ENCODE measurements at regions not wholly inside any gene's neighbourhood (a gene's known extent, or its start where the extent isn't known, plus 50 kb on each side); places are given as distances from the start of the nearest gene placed in this dataset.

DNA sequence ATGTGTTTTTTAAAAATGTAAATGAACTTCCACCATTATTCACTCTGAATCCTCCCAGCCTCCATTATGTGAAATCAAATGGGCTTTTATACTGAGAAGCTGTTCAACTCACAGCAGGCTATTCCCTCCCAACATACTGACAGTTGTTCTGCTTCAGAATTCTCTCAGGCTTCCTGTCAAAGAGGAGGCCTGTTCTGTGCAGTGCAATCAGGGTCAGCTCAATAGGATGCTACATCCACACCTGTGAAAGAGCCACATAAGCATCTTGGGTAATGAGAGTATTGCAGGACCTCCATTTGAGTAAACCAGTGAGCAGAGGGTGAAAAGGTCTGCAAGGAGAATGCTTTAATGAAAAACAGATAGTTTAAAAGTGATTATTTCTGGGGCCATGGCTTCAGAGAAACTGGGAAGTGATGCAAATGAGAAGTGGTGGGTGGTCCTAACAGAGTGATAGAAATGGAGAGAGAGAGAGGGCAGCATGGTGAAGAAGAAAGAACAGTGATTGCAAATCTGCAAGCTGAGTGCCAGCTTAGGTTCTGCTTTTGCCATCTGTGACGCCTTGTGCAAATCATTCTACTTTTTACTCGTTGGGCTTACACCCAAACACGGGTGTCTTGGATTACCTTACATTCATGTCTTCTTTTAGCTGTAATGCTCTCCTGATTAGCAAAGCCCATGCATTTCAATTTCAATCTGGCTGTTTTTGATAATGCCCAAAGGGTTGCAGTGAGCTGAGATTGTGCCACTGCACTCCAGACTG lies 202.5 kb upstream of the NMUR2 start:
- Histone ChIP-seq H3K79me1 (ENCODE audit: low read depth, low read length) (no peaks in the 10 kb centered on the region), H4K20me1 (replicated peaks in 1 of 2; ENCODE audit: control insufficient read depth in 1 of 2, insufficient read depth in 2 of 2, low read length in 2 of 2) (no peaks in the 10 kb centered on the region), H3K14ac (ENCODE audit: insufficient read length) (no peak overlapping the region), H4K8ac (ENCODE audit: extremely low read depth, insufficient read depth, low read length) (no peak overlapping the region), H2BK120ac (replicated peaks; ENCODE audit: low read depth, low read length) (no peak overlapping the region), H4K91ac (replicated peaks; ENCODE audit: insufficient read length, low read length) (no peak overlapping the region), H2BK5ac (ENCODE audit: low read depth, low read length) (no peak overlapping the region), H3K4me1 (replicated peaks in 1 of 4; ENCODE audit: control insufficient read depth in 3 of 4, insufficient read depth in 4 of 4, low read length in 3 of 4) (peaks cover 0 to 9% (median 3%) of the 10 kb centered on the region in 4 experiments; a peak in 2 of 7 replicates), H3K36me3 (ENCODE audit: control insufficient read depth in 2 of 4, insufficient read depth in 4 of 4, low read length in 3 of 4) (no peaks in the 10 kb centered on the region), H3K56ac (replicated peaks; ENCODE audit: insufficient read length, low read depth, low read length) (no peak overlapping the region), H3K23me2 (ENCODE audit: low read depth, low read length) (no peaks in the 10 kb centered on the region), H3K9ac (replicated peaks in 1 of 4; ENCODE audit: extremely low read depth in 1 of 4, low read depth in 3 of 4, low read length in 3 of 4) (no peak overlapping the region), H2AK5ac (ENCODE audit: low read depth, low read length) (no peak overlapping the region), H3K79me2 (ENCODE audit: control insufficient read depth in 1 of 2, insufficient read depth in 2 of 2, low read length in 2 of 2) (no peaks in the 10 kb centered on the region), H3K27me3 (replicated peaks in 1 of 4; ENCODE audit: control insufficient read depth in 3 of 4, extremely low read depth in 1 of 4, insufficient read depth in 3 of 4, low read length in 3 of 4) (no peaks in the 10 kb centered on the region), H2BK12ac (ENCODE audit: low read depth, low read length) (no peak overlapping the region), H2BK20ac (ENCODE audit: low read length) (no peak overlapping the region), H3K18ac (ENCODE audit: extremely low read depth, low read length) (no peak overlapping the region), H2BK15ac (ENCODE audit: low read length) (no peak overlapping the region), H3K27ac (ENCODE audit: low read depth, low read length) (no peak overlapping the region), H3K4me3 (ENCODE audit: extremely low read depth in 1 of 4, insufficient read depth in 2 of 4, low read depth in 3 of 4, low read length in 4 of 4) (no peak overlapping the region), H4K5ac (ENCODE audit: insufficient read length, low read depth, low read length) (no peak overlapping the region), H3K9me3 (ENCODE audit: insufficient read depth in 2 of 2, low read depth in 1 of 2, low read length in 1 of 2) (no peaks in the 10 kb centered on the region), H3K23ac (ENCODE audit: insufficient read length) (no peak overlapping the region), H2AFZ (ENCODE audit: low read length) (no peak overlapping the region), H3K4ac (replicated peaks; ENCODE audit: insufficient read length, low read depth, low read length) (no peak overlapping the region), H3K4me2 (ENCODE audit: insufficient read depth in 1 of 2, low read depth in 2 of 2, low read length in 2 of 2) (no peak overlapping the region)
- ChIA-PET POLR2A (ENCODE audit: partially characterized antibody) (interaction anchor here (0.7 kb wide), 1 partner anchor 26 kb away, joined by 3 read pairs; no protein-coding TSS in a partner anchor), CTCF (ENCODE audit: partially characterized antibody) (no interaction called here)
- WGBS, 2 experiments (ENCODE audit: extremely low coverage in 1 of 2, insufficient coverage in 1 of 2, insufficient read length in 1 of 2, insufficient replicate concordance in 2 of 2, low coverage in 1 of 2, low lambda C conversion rate in 2 of 2, missing lambda C conversion rate in 1 of 2), result 64% methylated on average over 3 of the region's 3 CpGs; no CpG with 5 or more reads in 1 of the 2 experiments
- FAIRE-seq (no peak), DNase-seq (ENCODE audit: low read depth in 1 of 2, low spot score in 2 of 2) (no peak)
- no peak for TF ChIP-seq SAP30 (IDR thresholded peaks at IDR 0.05; ENCODE audit: insufficient read depth, insufficient replicate concordance, low read length)
- no peak for TF ChIP-seq NRF1 (IDR thresholded peaks at IDR 0.05; ENCODE audit: low read depth, low read length)
- TF ChIP-seq TBP (IDR thresholded peaks at IDR 0.05; ENCODE audit: low read depth, low read length), result no peak
- no peak for TF ChIP-seq RFX5 (IDR thresholded peaks at IDR 0.05; ENCODE audit: borderline replicate concordance, low read depth, low read length)
- no peak for TF ChIP-seq CBX8 (IDR thresholded peaks at IDR 0.05; ENCODE audit: borderline replicate concordance, low read depth, low read length)
- no peak for TF ChIP-seq SIX5 (IDR thresholded peaks at IDR 0.05; ENCODE audit: low read depth, low read length)
- TF ChIP-seq TAF7 (optimal IDR thresholded peaks at IDR 0.05; ENCODE audit: borderline replicate concordance, low read depth, low read length), result no peak
- no peak for TF ChIP-seq KDM1A (IDR thresholded peaks at IDR 0.05; ENCODE audit: borderline replicate concordance, low read length)
- no peak for TF ChIP-seq ZNF274 (IDR thresholded peaks at IDR 0.05; ENCODE audit: borderline replicate concordance, extremely low read depth, low read length)
- TF ChIP-seq GTF2F1 (IDR thresholded peaks at IDR 0.05; ENCODE audit: borderline replicate concordance, low read depth, low read length), result no peak
- no peak for TF ChIP-seq YY1 (IDR thresholded peaks at IDR 0.05; ENCODE audit: low read depth, low read length)
- TF ChIP-seq PHF8 (conservative IDR thresholded peaks at IDR 0.05; ENCODE audit: low read depth, low read length), result no peak
- TF ChIP-seq JUND (IDR thresholded peaks at IDR 0.05; ENCODE audit: low read length), result no peak
- TF ChIP-seq EGR1 (IDR thresholded peaks at IDR 0.05; ENCODE audit: borderline replicate concordance, low read depth, low read length), result no peak
- TF ChIP-seq POLR2A (IDR thresholded peaks at IDR 0.05; ENCODE audit: control extremely low read depth in 1 of 2, low read depth in 2 of 2, low read length in 2 of 2), result no peak
